ENCODE measurements at regions not wholly inside any gene's neighbourhood (a gene's known extent, or its start where the extent isn't known, plus 50 kb on each side); places are given as distances from the start of the nearest gene placed in this dataset.

DNA sequence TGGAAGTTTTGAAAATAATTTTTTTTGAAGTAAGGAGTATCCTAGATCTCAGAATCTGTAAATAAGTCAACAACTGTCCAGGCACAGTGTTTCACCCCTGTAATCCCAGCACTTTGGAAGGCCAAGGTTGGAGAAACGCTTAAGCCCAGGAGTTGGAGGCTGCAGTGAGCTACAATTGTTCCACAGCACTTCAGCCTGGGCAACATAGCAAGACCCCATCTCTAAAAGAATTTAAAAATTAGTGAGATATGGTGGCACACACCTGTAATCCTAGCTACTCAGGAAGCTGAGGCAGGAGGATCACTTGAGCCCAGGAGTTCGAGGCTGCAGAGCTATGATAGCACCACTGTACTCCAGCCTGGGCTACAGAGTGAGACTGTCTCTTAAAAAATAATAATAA, 87.2 kb upstream of the ZNF507 start:
- POLR2A ChIA-PET (ENCODE audit: partially characterized antibody): interaction anchor here (0.6 kb wide), 1 partner anchor 136 kb away, joined by 3 read pairs; no protein-coding TSS in a partner anchor
- no peak for TF ChIP-seq POU5F1 (IDR thresholded peaks at IDR 0.05; ENCODE audit: low read depth, low read length)
- no peak for TF ChIP-seq SIN3A (conservative IDR thresholded peaks at IDR 0.05 in 1 of 2, IDR thresholded peaks at IDR 0.05 in 1 of 2; ENCODE audit: low read depth in 1 of 2, low read length in 2 of 2)
- TF ChIP-seq SIRT6 (IDR thresholded peaks at IDR 0.05; ENCODE audit: low read length): no peak
- TF ChIP-seq TEAD4 (IDR thresholded peaks at IDR 0.05; ENCODE audit: low read depth, low read length): no peak
- no peak for TF ChIP-seq FOSL1 (IDR thresholded peaks at IDR 0.05; ENCODE audit: insufficient read depth, low read depth, low read length)
- no peak for TF ChIP-seq SP4 (IDR thresholded peaks at IDR 0.05; ENCODE audit: low read length)
- no peak for TF ChIP-seq JUN (IDR thresholded peaks at IDR 0.05; ENCODE audit: low read depth, low read length)
- no peak for TF ChIP-seq SP1 (IDR thresholded peaks at IDR 0.05; ENCODE audit: low read depth, low read length)
- TF ChIP-seq CREB1 (IDR thresholded peaks at IDR 0.05): no peak
- TF ChIP-seq GABPA (IDR thresholded peaks at IDR 0.05; ENCODE audit: borderline replicate concordance, insufficient read depth, low read length): no peak
- no peak overlapping the region for H2AK5ac ChIP-seq (ENCODE audit: low read depth, low read length)

More for the DNA sequence above, 87.2 kb upstream of the ZNF507 start:
- Histone ChIP-seq H3K56ac (replicated peaks; ENCODE audit: insufficient read length, low read depth, low read length) (no peak overlapping the region), H3K14ac (ENCODE audit: insufficient read length) (no peak overlapping the region), H4K8ac (ENCODE audit: extremely low read depth, insufficient read depth, low read length) (no peak overlapping the region), H3K27ac (ENCODE audit: low read depth, low read length) (no peak overlapping the region), H3K79me2 (ENCODE audit: control insufficient read depth in 1 of 2, insufficient read depth in 2 of 2, low read length in 2 of 2) (no peaks in the 10 kb centered on the region), H4K20me1 (replicated peaks in 1 of 2; ENCODE audit: control insufficient read depth in 1 of 2, insufficient read depth in 2 of 2, low read length in 2 of 2) (no peaks in the 10 kb centered on the region), H3K23me2 (ENCODE audit: low read depth, low read length) (no peaks in the 10 kb centered on the region), H2BK15ac (ENCODE audit: low read length) (no peak overlapping the region), H4K91ac (replicated peaks; ENCODE audit: insufficient read length, low read length) (no peak overlapping the region), H3K23ac (ENCODE audit: insufficient read length) (no peak overlapping the region), H3K18ac (ENCODE audit: extremely low read depth, low read length) (no peak overlapping the region), H3K79me1 (ENCODE audit: low read depth, low read length) (no peaks in the 10 kb centered on the region), H3K36me3 (ENCODE audit: control insufficient read depth in 2 of 4, insufficient read depth in 4 of 4, low read length in 3 of 4) (no peaks in the 10 kb centered on the region), H4K5ac (ENCODE audit: insufficient read length, low read depth, low read length) (no peak overlapping the region), H3K4me2 (ENCODE audit: insufficient read depth in 1 of 2, low read depth in 2 of 2, low read length in 2 of 2) (no peak overlapping the region), H2BK20ac (ENCODE audit: low read length) (no peak overlapping the region), H3K9me3 (ENCODE audit: insufficient read depth in 2 of 2, low read depth in 1 of 2, low read length in 1 of 2) (no peaks in the 10 kb centered on the region), H3K4me3 (ENCODE audit: extremely low read depth in 1 of 4, insufficient read depth in 2 of 4, low read depth in 3 of 4, low read length in 4 of 4) (no peak overlapping the region), H3K9ac (replicated peaks in 1 of 4; ENCODE audit: extremely low read depth in 1 of 4, low read depth in 3 of 4, low read length in 3 of 4) (no peak overlapping the region), H2BK12ac (ENCODE audit: low read depth, low read length) (no peak overlapping the region), H3K4ac (replicated peaks; ENCODE audit: insufficient read length, low read depth, low read length) (no peak overlapping the region), H3K27me3 (replicated peaks in 1 of 4; ENCODE audit: control insufficient read depth in 3 of 4, extremely low read depth in 1 of 4, insufficient read depth in 3 of 4, low read length in 3 of 4) (no peaks in the 10 kb centered on the region), H3K4me1 (replicated peaks in 1 of 4; ENCODE audit: control insufficient read depth in 3 of 4, insufficient read depth in 4 of 4, low read length in 3 of 4) (peaks cover 0 to 7% (median 2%) of the 10 kb centered on the region in 4 experiments; a peak in 4 of 7 replicates), H2BK5ac (ENCODE audit: low read depth, low read length) (no peak overlapping the region), H2AFZ (ENCODE audit: low read length) (no peak overlapping the region), H2BK120ac (replicated peaks; ENCODE audit: low read depth, low read length) (no peak overlapping the region)
- FAIRE-seq (no peak), DNase-seq (ENCODE audit: low read depth in 1 of 2, low spot score in 2 of 2) (no peak)
- 85% methylated on average over 2 of the region's 2 CpGs; no CpG with 5 or more reads in 1 of the 2 experiments for WGBS, 2 experiments (ENCODE audit: extremely low coverage in 1 of 2, insufficient coverage in 1 of 2, insufficient read length in 1 of 2, insufficient replicate concordance in 2 of 2, low coverage in 1 of 2, low lambda C conversion rate in 2 of 2, missing lambda C conversion rate in 1 of 2)
- CTCF ChIA-PET (ENCODE audit: partially characterized antibody): interaction anchor here (1.4 kb wide), 1 partner anchor 61 kb away, joined by 3 read pairs; no protein-coding TSS in a partner anchor
